Putamen (tissue), 1 donor: ENCODE measurements at regions not wholly inside any gene's neighbourhood (a gene's known extent, or its start where the extent isn't known, plus 50 kb on each side); places are given as distances from the start of the nearest gene placed in this dataset.

Experiments
- DNase-seq: peaks from one replicate; pipeline ENCODE4 v3.0.0-alpha.2; 2016; ENCODE audit warnings: low spot score

DNA sequence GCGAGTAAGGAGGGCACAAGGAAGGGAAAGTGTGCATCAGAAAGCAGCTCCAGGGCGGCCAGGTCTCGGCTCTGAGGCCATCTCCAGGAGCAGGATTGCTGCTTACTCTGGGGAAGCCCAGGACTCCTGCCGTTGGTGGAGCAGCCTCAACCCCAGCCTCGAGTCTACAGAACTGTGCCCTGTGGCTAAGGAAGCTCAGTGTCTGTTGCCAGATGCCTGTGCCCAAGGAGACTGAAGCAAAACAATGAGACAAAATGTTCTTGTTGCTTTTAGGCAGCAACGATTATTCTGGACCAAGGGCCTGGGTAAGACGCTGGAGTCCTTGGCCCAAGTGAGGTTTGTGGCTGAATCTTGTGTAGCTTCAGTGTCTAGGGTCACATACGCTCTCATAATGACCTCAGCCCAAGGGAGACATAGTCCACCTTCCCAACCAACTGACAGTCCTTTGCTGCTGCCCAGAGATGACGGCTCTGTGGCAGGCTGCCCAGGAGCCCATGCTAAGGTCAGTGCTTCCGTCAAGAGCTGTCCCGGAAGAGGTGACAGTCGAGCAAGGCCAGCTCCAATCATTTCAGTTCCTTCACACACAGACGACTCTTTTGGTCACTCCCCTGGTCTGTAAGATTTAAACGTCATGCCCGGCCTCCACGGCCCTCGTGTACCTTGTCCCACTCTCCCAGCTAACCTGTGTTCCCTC, 223.8 kb downstream of the TTC32 start:
- DNase-seq, result no peak

DNA sequence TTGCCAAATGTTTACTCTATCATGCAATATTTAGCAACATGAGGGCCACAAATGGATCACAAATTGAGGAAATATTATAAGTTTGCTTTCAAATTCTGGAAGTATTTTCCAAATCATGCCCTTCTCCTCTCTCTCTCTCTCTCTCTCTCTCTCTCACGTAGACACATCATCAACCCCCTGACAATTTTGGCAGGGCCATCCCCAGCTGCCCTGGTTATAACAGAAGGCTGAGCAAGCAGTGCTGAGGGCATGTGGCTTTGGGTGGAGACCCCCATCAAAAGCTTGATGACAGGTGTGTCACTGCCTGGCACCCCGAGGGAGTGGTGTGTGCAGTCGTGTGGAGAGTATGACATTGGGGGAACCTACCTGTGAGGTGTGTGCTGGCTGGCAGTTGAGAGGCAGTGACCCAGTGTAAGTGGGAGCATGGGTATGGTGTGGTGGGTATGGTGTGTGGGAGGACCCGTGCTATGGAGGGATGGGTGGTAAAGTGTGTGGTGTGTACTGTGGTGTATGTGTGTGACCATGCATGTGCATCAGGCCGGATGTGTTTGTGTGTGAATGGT, 224.5 kb downstream of the TTC32 start:
- DNase-seq, result no peak

DNA sequence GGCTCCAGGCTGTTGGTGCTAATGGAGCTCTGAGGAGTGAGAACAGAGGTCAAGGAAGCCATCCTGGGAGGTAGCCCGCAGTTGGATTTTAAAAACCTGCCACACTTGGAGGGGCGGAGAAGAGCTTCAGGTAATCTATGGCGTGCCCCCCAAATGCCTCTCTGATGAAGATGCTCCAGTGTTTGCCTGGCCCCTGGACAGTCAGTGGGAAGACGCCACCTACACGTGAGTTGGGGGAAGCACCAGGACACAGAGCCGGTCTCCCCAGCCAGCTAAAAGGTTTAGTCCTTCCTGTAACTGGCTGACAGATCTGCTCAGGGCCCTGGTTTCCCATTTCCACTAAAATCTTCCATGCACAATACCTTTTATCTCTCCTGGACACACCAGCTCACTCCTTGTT, 225.0 kb downstream of the TTC32 start:
- no peak for DNase-seq

DNA sequence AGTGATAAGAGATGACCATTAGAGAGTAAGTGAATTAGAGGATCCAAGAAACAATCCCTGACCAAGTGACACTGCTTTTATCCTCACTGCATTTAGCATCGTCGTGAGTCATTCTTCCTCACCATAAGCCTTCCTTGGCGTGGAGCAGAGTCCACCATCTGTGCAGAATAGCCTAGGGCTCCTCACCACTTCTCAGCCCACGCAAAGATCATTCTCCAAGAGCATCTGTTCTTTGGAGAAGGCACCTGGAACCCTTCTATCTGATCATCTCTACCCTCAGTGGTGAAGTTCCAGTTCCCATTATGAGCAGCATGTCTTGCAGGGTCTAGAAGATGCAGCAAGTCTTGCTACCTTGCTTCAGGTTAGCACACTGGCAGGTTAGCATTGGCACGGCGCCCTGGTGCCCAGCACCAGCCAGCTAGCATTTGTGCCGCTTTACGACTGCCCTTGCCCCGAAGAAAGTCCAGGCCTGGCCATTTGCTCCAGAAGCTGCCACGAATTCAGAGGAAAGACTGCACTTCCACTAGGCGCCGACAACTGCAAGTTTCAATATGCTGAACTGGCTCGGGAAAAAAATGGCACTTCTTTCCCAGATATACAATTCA, 225.8 kb downstream of the TTC32 start:
- no peak for DNase-seq

DNA sequence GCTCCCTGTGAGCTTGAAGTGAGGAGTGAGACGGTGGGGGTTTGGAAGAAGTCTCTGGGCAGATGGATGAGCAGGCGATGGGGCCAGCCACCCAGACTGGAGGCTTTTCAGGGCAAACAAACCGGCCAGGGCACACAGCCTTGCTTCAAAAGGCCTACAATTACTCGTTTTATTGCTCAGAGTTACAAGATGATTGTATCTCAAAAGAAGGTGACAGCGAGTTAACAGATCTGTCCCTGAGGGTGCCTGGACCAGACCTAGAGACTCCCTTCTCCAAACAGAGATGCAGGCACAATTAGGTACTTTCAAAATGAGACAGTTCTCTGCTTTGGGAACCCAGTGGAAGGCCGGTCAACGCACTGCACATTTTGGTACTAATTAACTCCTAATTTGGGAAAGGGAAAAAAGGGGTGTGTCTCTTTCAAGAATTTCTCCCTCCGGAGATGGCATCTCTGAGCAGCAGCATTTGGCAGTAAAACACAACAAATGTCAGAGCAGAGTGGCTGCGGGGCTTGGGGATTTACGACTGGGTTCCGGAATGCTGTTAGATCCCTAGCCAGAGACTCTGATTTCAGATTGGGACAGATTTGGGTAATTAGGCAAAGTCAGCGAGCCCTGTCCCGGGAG, 226.7 kb downstream of the TTC32 start:
- no peak for DNase-seq

DNA sequence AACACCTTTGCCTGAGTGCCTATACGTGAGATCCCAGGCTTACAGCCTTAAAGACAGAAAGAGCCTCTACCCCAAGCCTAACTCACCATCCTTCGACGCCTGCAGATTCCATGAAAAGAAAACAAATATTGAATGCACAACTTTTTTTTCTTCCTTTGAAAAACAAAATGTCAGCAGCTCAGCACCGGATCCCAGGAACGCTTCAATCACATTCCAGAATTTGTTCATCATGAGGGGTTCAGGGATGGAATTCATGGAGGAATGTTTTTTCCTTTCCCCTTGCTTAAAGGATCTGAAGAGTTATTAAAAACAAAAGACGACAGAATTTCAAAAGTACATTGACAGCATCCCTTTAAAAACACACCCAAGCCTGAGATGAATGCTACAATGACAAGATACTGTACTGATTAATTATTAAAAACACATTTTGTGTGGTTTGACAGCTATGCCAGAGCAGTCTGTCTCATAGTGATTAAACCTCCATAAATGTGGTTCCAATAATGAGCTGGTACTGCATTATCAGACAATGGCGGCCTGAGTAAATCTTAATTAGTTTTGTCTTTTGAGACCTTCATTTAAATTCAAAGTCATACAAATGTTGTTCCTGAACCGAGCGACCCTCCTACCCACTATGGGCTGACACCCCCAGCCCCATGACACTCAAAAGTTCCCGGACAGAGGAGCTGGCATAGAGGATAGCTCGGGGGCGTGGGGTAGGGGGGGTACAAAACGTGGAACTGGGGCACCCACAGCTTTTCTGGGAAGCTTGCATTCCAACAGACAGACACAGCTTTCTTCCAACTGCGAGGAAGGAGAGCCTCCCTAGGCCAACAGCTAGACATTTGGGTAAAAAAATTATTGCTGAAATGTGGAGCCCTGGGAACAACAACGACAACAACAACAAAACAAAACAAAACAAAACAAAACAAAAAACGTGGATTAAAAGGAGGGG, 227.5 kb downstream of the TTC32 start:
- DNase-seq, result no peak

DNA sequence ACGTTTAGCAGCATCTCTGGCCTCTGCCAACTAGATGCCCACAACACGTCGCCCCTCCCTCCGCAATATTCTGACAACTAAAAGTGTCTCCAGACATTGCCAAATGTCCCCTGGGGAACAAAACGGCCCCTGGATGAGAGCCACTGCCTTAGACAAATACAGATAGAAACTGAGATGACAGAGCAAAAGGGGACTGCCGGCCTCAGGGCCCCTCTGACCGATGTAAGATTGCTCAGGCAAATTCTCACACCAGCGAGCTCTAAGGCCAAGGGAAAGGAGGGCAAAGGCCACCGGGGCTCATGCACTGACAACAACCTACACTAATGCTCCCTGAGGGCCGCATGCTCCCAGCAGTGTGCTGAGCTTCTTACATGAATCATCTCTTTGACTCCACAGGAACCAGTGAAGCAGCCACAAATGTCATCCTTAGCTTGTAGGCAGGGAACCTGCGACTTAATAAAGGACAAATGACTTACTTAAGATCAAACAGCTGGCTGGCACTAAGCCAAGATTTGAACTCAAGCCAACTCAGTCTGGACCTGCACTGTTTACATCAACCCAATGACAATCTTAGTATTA, 228.5 kb downstream of the TTC32 start:
- DNase-seq, result no peak

DNA sequence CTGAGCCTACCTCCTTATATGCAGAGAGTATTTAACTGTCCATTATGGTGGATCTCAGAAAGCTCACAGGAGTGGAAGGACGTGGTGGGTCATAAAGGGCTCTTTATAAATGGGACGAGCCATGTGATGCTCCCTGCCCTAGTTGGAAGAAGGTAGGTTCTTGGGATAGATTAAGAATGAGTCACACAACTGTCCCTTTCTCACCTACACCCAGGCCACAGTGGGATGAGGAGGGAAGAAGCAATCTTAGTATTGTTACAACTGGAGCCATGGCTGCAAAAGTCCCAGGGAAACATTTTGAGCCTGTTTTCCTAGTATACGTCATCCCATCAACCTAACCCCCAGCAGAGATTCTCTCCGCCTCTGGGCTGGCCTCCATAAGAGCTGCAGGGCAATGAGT, 229.9 kb downstream of the TTC32 start:
- DNase-seq, result no peak

DNA sequence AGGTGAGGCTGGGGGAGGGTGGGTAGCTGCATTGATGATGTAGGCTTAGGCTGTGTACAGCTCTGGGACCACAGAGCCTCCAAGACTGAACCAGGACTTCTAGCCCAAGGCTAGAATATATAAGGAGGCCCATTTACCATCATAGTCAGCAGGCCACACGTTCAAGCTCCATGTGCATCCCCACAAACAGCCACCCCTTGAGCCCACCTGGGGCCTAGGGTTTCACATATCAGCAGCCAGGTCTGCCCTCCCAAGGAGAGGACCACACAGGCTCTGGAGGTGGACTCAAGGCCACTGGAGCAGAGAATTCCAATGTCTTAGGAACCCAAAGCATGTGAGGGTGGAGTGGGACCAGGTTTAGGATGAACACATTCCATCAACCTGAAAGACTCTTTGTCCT, 230.5 kb downstream of the TTC32 start:
- DNase-seq, result no peak

DNA sequence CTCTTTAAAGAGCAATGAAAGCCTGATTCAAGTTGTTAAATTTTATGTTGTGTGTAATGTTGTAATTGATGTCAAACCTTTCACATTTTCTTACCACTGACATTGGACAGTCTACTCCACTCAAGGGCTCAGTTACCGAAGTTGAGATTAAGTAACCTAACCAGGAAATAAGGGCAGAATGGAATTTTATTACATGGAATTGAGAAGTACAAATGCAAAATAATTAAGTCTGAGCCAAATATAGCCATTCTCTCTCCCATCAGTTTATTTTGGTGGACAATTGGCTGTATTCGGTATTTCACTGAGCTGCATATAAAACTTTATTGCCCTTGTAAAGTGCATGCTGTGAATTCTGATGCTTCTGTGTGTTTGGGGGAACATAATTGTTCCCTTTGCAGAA, 231.5 kb downstream of the TTC32 start:
- no peak for DNase-seq

DNA sequence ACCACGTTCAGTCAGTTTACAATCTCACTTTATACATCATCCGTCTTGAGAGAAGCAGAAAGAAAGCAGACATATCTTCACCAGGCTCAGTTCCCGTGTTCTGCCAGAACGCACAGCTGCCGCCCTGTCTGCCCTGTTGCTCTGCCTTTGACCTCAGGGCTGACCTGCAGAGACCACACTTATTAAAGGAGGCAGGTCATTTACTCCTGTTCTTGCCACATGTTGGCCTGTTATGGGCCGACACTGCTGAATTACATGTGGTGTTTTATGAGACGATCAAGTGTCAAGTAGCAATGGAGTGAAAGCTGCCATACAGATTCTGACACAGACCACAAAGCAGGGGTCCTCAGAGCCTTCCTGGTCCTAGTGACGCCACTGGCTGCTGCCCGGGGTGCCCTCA, 232.2 kb downstream of the TTC32 start:
- no peak for DNase-seq

DNA sequence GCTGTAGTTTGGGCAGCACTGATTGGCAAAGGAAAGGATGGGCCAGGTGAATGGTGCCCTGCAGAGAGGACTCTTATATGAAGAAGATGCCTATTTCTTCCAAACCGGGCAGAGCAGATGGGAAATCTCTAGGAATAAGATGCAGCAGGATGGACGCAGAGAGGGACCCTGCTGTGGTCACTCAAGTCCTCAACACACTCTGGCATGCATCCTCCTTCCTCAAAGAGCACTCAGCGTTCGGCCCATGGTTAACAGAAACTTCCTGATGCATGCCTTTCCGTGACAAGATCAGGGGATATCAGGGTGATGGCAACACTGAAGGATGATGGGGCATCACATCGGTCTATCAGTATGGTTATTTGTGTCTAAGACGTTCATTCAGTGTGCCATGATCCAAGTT, 232.7 kb downstream of the TTC32 start:
- no peak for DNase-seq

DNA sequence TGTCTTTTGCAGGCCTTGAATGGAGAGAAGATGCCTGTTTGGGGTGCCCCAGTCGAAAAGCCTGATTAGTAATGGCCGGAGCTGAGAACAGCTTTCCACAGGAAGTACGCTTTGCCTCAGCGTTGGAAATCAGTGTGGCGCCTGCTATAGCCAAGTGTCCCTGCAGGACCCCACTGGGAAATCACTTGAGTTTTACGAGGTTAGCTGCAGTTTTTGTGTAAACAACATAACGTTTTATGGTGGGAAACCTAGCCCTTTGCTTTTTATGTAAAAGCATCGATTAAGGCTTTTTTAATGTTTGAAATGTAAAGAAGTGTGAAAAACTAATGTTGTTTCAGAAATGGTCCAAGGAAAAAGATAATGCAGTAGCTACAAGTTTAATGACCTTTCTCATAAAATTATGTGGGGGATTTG, 234.2 kb downstream of the TTC32 start:
- DNase-seq, result no peak

DNA sequence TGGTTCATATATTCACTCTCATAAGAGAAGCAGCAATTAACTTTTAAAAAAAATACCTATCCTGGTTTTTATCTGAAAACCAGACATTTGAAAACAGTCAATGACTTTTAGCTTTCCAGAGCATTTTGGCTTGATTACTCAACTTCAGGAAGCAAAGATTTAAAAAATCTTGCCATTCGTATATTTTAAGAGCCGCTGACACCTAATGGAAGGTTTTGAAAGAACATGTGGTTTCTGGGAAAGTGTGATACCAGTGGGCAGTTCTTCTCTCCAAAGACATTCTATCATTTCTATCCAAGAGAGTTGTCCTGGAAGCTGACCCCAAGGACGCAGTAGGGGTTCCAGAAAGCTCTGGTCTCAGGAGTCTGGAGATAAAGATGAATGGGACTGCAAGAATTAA, 234.7 kb downstream of the TTC32 start:
- DNase-seq, result no peak

DNA sequence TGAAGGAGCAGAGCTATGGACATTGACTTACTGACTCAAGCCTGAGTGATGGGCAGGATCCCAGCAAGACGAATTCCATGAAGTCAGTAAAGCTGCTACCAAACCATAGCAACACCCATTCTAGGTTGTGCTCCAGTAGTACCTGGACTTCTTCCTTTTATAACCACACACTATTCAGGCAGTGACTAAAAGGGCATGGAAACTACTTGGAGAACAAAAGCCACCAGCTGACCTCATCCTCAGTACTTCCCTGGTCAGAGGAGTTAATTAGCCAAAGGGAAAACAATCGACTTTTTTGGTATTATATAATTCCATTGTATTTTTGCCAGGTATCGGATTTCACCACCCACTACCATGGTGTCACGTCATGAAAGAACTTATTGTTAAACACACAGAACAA, 237.1 kb downstream of the TTC32 start:
- no peak for DNase-seq

DNA sequence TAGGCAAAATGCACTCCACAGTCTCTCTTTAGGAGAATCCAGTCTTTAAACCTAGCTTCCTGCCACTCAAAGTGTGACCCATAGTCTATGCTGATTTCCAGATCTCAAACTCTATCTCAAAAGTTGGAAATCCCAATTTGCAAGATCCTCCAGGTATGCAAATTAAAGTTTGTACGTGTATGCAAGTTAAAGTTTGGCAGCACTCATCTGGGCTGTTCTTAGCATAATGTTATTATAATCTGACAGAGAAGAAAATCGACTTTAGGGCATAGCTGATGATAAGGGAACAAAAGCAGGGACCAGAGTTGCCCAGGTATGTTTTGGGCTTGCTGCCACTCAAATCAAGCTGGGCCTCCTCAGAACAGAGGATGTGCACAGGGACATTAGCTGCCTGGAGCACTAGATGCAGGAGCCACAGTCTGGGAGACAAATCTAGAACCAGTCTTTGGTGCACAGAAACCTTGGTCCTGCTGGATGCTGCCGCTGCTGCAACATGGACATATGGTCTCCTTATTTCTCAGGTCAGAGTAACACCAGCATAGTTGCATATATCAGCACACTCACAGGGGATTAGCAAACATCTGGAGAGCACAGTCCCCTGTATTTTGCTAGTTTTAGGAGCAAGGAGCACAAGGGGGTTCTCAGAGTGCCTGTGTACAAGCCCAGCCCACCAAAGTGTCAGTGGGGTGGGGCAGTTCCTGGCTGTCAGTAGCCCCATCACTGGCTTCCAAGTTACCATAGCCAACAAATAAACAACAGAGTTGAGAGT, 242.6 kb downstream of the TTC32 start:
- DNase-seq, result no peak

DNA sequence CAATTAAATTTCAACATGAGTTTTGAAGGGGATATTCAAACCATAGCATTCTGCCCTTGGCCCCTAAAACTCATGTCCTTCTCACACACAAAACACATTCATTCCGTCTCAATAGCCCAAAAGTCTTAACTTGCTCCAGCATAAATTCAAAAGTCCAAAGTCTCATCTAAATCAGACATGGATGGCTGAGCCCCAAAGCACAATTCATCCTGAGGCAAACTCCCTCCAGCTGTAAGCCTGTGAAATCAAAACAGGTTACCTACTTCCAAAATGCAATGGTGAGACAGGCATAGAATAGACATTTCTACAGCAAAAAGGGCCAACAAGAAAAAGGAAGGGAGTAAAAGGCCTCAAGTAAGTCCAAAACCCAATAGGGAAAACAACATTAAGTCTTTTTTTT, 245.8 kb downstream of the TTC32 start:
- no peak for DNase-seq

DNA sequence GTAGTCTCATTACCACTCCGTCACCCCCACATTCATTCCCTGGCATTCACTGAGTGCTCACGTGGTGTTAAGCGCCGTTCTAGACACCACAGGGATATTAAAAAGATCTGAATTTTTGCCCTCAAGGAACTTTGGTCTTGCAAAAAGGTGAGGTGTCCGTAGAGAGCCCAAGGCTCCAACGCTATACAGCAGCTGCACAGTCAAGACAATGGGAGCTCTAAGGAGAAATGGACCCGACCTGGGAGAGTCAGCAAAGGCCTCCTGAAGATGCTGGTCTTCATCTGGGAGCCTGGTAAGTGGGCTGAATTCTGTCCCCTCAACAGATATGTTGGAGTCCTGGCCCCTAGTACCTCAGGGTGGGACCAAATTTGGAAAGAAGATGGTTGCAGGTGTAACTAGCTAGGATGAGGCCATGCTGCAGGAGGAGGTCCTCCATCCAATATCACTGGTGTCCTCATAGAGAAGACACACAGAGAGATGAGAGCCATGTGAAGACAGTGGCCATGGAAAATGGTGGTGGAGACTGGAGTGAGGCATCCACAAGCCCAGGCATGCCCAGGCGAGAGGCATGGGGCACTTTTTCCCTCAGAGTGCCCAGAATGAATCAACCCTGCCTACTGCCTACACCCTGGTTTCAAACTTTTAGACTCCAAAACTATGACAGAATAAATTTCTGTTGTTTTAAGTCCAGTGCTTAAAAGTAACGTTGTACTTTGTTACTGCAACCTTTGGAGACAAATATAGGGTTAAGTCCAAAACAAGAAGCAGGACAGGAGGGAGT, 247.3 kb downstream of the TTC32 start:
- no peak for DNase-seq

DNA sequence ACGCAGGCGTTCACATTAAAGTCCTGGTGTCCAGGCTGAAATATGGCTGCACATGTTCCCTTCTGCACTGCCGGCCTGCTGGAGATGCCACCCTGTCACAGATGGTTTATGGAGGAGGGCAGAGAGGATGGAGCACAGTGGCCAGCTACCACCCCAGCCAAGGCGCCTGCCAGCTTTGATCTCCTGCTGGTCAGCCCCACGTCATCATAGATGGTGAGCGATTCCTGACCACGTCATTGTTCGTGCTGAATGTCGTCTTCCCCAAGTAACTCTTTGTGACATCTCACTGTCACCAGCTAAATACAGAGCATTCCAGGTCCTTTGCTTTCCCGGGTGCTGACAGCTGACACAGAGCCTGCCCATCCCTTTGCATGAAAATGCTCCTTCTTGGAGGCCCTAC, 248.3 kb downstream of the TTC32 start:
- DNase-seq, result no peak

DNA sequence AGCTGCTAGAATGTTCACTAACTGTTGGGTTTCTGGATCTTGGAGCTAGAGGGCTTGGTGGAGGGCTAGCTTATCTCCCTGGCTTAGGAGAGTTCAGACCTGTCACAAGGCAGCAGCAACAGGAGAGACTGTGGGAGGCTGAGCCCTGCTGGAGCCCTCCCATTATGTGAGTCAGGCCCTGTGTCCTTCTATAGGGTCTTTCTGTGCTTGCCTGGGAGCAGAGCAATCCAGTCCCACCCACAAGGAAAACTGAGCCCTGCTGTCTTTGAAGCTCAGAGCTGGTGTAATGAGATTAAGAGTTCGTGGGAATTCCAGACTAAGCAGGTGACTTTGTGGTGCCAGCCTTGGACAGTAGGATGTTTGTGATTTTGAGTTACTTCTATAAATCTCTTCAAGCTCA, 249.0 kb downstream of the TTC32 start:
- no peak for DNase-seq
